Activated CD8-positive, alpha-beta T cell treated with anti-CD3 and anti-CD28 coated beads, Interleukin-2, amount 10 ng/mL, durations not matched to agents 7 days and 5 days (primary cell): ENCODE measurements at regions not wholly inside any gene's neighbourhood (a gene's known extent, or its start where the extent isn't known, plus 50 kb on each side); places are given as distances from the start of the nearest gene placed in this dataset.

Experiments used
- ATAC-seq: fragments of 150-1000 bp; cut with Tn5 transposase; one replicate; pipeline ENCODE4 v1.10.0; 2021; ENCODE audit warnings: moderate library complexity
- CTCF ChIA-PET: fragments of 350-600 bp; sonication (Branson Sonifier 250); formaldehyde crosslinking; loops from one replicate; lab custom pipeline; 2021; ENCODE audit warnings: antibody characterized with exemption; lab: Charles Lee
- POLR2A ChIA-PET: fragments of 350-600 bp; sonication (Branson Sonifier 250); formaldehyde crosslinking; loops from one replicate; lab custom pipeline; 2021; ENCODE audit warnings: antibody characterized with exemption; lab: Charles Lee
- DNase-seq: peaks from one replicate; pipeline ENCODE4 v3.0.0-alpha.2; 2020
- H3K27ac Mint-ChIP-seq: one replicate; pipeline ENCODE4 v1.8.0; 2021; ENCODE audit warnings: mild to moderate bottlenecking, mixed read lengths
- H3K27me3 Mint-ChIP-seq: one replicate; pipeline ENCODE4 v1.8.0; 2021; ENCODE audit warnings: low read depth, mixed read lengths
- H3K36me3 Mint-ChIP-seq: one replicate; pipeline ENCODE4 v1.8.0; 2021; ENCODE audit warnings: low read depth, mixed read lengths
- H3K4me1 Mint-ChIP-seq: one replicate; pipeline ENCODE4 v1.8.0; 2021; ENCODE audit warnings: low read depth, mixed read lengths
- H3K4me3 Mint-ChIP-seq: one replicate; pipeline ENCODE4 v1.8.0; 2021; ENCODE audit warnings: mild to moderate bottlenecking, mixed read lengths
- H3K9me3 Mint-ChIP-seq: one replicate; pipeline ENCODE4 v1.8.0; 2022; ENCODE audit warnings: mixed read lengths; ENCODE audit not compliant: insufficient read depth

GRCh38 chr5:175579742-175580432 lies 78.0 kb upstream of the HRH2 start:
- DNase-seq, result no peak
- no peak overlapping the region for H3K27ac Mint-ChIP-seq
- H3K27me3 Mint-ChIP-seq, result peaks cover 5% of the 10 kb centered on the region
- peaks cover 2% of the 10 kb centered on the region for H3K36me3 Mint-ChIP-seq
- CTCF ChIA-PET, result interaction anchor here (1.0 to 1.9 kb wide), 3 partner anchors 46 to 139 kb away, joined by 3 to 6 read pairs (median 4); no protein-coding TSS in a partner anchor
- no peak overlapping the region for H3K4me3 Mint-ChIP-seq
- H3K4me1 Mint-ChIP-seq, result peaks cover 3% of the 10 kb centered on the region
- H3K9me3 Mint-ChIP-seq, result peaks cover 4% of the 10 kb centered on the region
- POLR2A ChIA-PET, result no interaction called here
- no peak for ATAC-seq

GRCh38 chr5:175582697-175583096 lies 75.2 kb upstream of the HRH2 start:
- ATAC-seq (no peak), DNase-seq (no peak)
- CTCF ChIA-PET, result interaction anchor here (0.8 kb wide), 1 partner anchor 9 kb away, joined by 3 read pairs; no protein-coding TSS in a partner anchor
- peaks cover 2% of the 10 kb centered on the region for H3K36me3 Mint-ChIP-seq
- H3K27ac Mint-ChIP-seq, result no peak overlapping the region
- H3K27me3 Mint-ChIP-seq, result peaks cover 12% of the 10 kb centered on the region
- peaks cover 4% of the 10 kb centered on the region for H3K9me3 Mint-ChIP-seq
- no peaks in the 10 kb centered on the region for H3K4me1 Mint-ChIP-seq
- no peak overlapping the region for H3K4me3 Mint-ChIP-seq
- POLR2A ChIA-PET, result no interaction called here

GRCh38 chr5:175585567-175585966 lies 72.3 kb upstream of the HRH2 start:
- CTCF ChIA-PET, result interaction anchor here (1.3 to 2.1 kb wide), 2 partner anchors 24 to 115 kb away, joined by 4 read pairs; no protein-coding TSS in a partner anchor
- H3K9me3 Mint-ChIP-seq, result peaks cover 4% of the 10 kb centered on the region
- POLR2A ChIA-PET, result no interaction called here

GRCh38 chr5:175588709-175589429 lies 69.0 kb upstream of the HRH2 start:
- Mint-ChIP-seq H3K27me3 (peaks cover 22% of the 10 kb centered on the region), H3K27ac (no peak overlapping the region), H3K4me3 (no peak overlapping the region), H3K9me3 (no peaks in the 10 kb centered on the region), H3K4me1 (no peaks in the 10 kb centered on the region), H3K36me3 (no peaks in the 10 kb centered on the region)
- no peak for ATAC-seq
- POLR2A ChIA-PET, result no interaction called here
- CTCF ChIA-PET, result no interaction called here
- DNase-seq, result no peak

More at GRCh38 chr5:175585567-175585966, 72.3 kb upstream of the HRH2 start:
- Mint-ChIP-seq H3K4me3 (no peak overlapping the region), H3K36me3 (peaks cover 2% of the 10 kb centered on the region), H3K27me3 (peaks cover 23% of the 10 kb centered on the region), H3K4me1 (no peaks in the 10 kb centered on the region), H3K27ac (no peak overlapping the region)
- no peak for ATAC-seq
- no peak for DNase-seq

- no peaks in the 10 kb centered on the region for H3K4me1 Mint-ChIP-seq
- CTCF ChIA-PET, result no interaction called here
- no peak overlapping the region for H3K27ac Mint-ChIP-seq
- no peak overlapping the region for H3K4me3 Mint-ChIP-seq
- ATAC-seq, result no peak
- H3K27me3 Mint-ChIP-seq, result peaks cover 29% of the 10 kb centered on the region
- no peak for DNase-seq
- H3K9me3 Mint-ChIP-seq, result peaks cover 3% of the 10 kb centered on the region
- POLR2A ChIA-PET, result no interaction called here
- peaks cover 2% of the 10 kb centered on the region for H3K36me3 Mint-ChIP-seq
Measured at GRCh38 chr5:175589714-175590113, 68.2 kb upstream of the HRH2 start.

GRCh38 chr5:175590471-175590881 lies 67.4 kb upstream of the HRH2 start:
- DNase-seq (no peak), ATAC-seq (no peak)
- peaks cover 2% of the 10 kb centered on the region for H3K36me3 Mint-ChIP-seq
- H3K4me3 Mint-ChIP-seq, result no peak overlapping the region
- no peak overlapping the region for H3K27ac Mint-ChIP-seq
- peaks cover 3% of the 10 kb centered on the region for H3K9me3 Mint-ChIP-seq
- ChIA-PET CTCF (no interaction called here), POLR2A (no interaction called here)
- H3K27me3 Mint-ChIP-seq, result peaks cover 29% of the 10 kb centered on the region
- H3K4me1 Mint-ChIP-seq, result no peaks in the 10 kb centered on the region

GRCh38 chr5:175591293-175591692 lies 66.6 kb upstream of the HRH2 start:
- Mint-ChIP-seq H3K27me3 (peaks cover 23% of the 10 kb centered on the region), H3K4me1 (no peaks in the 10 kb centered on the region), H3K9me3 (peaks cover 3% of the 10 kb centered on the region), H3K4me3 (no peak overlapping the region), H3K36me3 (peaks cover 2% of the 10 kb centered on the region), H3K27ac (no peak overlapping the region)
- ChIA-PET CTCF (no interaction called here), POLR2A (no interaction called here)
- DNase-seq (no peak), ATAC-seq (no peak)

GRCh38 chr5:175593794-175594193 lies 64.1 kb upstream of the HRH2 start:
- Mint-ChIP-seq H3K27ac (no peak overlapping the region), H3K36me3 (peaks cover 2% of the 10 kb centered on the region), H3K4me3 (no peak overlapping the region), H3K4me1 (no peaks in the 10 kb centered on the region), H3K9me3 (peaks cover 3% of the 10 kb centered on the region), H3K27me3 (peaks cover 18% of the 10 kb centered on the region)
- CTCF ChIA-PET, result no interaction called here
- POLR2A ChIA-PET, result no interaction called here
- no peak for ATAC-seq
- DNase-seq, result no peak

- Mint-ChIP-seq H3K4me3 (no peak overlapping the region), H3K27ac (no peak overlapping the region), H3K27me3 (peaks cover 12% of the 10 kb centered on the region), H3K4me1 (no peaks in the 10 kb centered on the region), H3K36me3 (peaks cover 2% of the 10 kb centered on the region), H3K9me3 (peaks cover 3% of the 10 kb centered on the region)
- CTCF ChIA-PET, result no interaction called here
- ATAC-seq, result no peak
- DNase-seq, result no peak
- POLR2A ChIA-PET, result no interaction called here
Measured at GRCh38 chr5:175595905-175596304, 62.0 kb upstream of the HRH2 start.

GRCh38 chr5:175596761-175597189 lies 61.1 kb upstream of the HRH2 start:
- CTCF ChIA-PET, result no interaction called here
- peaks cover 2% of the 10 kb centered on the region for H3K36me3 Mint-ChIP-seq
- POLR2A ChIA-PET, result no interaction called here
- H3K4me1 Mint-ChIP-seq, result no peaks in the 10 kb centered on the region
- DNase-seq (no peak), ATAC-seq (no peak)
- no peak overlapping the region for H3K4me3 Mint-ChIP-seq
- H3K27me3 Mint-ChIP-seq, result peaks cover 12% of the 10 kb centered on the region
- no peak overlapping the region for H3K27ac Mint-ChIP-seq
- H3K9me3 Mint-ChIP-seq, result peaks cover 3% of the 10 kb centered on the region

- Mint-ChIP-seq H3K27ac (no peak overlapping the region), H3K4me3 (no peak overlapping the region), H3K36me3 (peaks cover 2% of the 10 kb centered on the region), H3K27me3 (peaks cover 12% of the 10 kb centered on the region), H3K9me3 (peaks cover 3% of the 10 kb centered on the region), H3K4me1 (no peaks in the 10 kb centered on the region)
- no peak for ATAC-seq
- no peak for DNase-seq
- ChIA-PET CTCF (no interaction called here), POLR2A (no interaction called here)
Measured at GRCh38 chr5:175597718-175598117, 60.2 kb upstream of the HRH2 start.

GRCh38 chr5:175598774-175599173 lies 59.1 kb upstream of the HRH2 start:
- Mint-ChIP-seq H3K27ac (no peak overlapping the region), H3K9me3 (peaks cover 6% of the 10 kb centered on the region), H3K36me3 (peaks cover 2% of the 10 kb centered on the region), H3K4me3 (no peak overlapping the region), H3K27me3 (peaks cover 16% of the 10 kb centered on the region), H3K4me1 (no peaks in the 10 kb centered on the region)
- no peak for DNase-seq
- ChIA-PET CTCF (no interaction called here), POLR2A (no interaction called here)
- ATAC-seq, result no peak
